ENCODE measurements at regions not wholly inside any gene's neighbourhood (a gene's known extent, or its start where the extent isn't known, plus 50 kb on each side); places are given as distances from the start of the nearest gene placed in this dataset.

- H3K36me3 Mint-ChIP-seq (ENCODE audit: unreplicated experiment) = no peaks in the 10 kb centered on the region
Measured at GRCh38 chr6:144978208-144978607, 693.1 kb downstream of the UTRN start.

GRCh38 chr6:144986271-144986670, 701.1 kb downstream of the UTRN start:
- Mint-ChIP-seq H3K27me3 (ENCODE audit: unreplicated experiment) (peaks cover 5% of the 10 kb centered on the region), H3K4me3 (ENCODE audit: unreplicated experiment) (no peak overlapping the region), H3K9me3 (ENCODE audit: unreplicated experiment) (peaks cover 2% of the 10 kb centered on the region), H3K27ac (ENCODE audit: unreplicated experiment) (no peak overlapping the region), H3K4me1 (ENCODE audit: low read depth, unreplicated experiment) (no peaks in the 10 kb centered on the region), H3K36me3 (ENCODE audit: unreplicated experiment) (no peaks in the 10 kb centered on the region)
- TF ChIP-seq CTCF (IDR thresholded peaks at IDR 0.05; ENCODE audit: partially characterized antibody, unreplicated experiment) = no peak
- no peak for DNase-seq

More at GRCh38 chr6:144978208-144978607, 693.1 kb downstream of the UTRN start:
- H3K27ac Mint-ChIP-seq (ENCODE audit: unreplicated experiment) = no peak overlapping the region
- H3K27me3 Mint-ChIP-seq (ENCODE audit: unreplicated experiment) = peaks cover 2% of the 10 kb centered on the region
- H3K9me3 Mint-ChIP-seq (ENCODE audit: unreplicated experiment) = no peaks in the 10 kb centered on the region
- TF ChIP-seq CTCF (IDR thresholded peaks at IDR 0.05; ENCODE audit: partially characterized antibody, unreplicated experiment) = no peak
- no peak overlapping the region for H3K4me3 Mint-ChIP-seq (ENCODE audit: unreplicated experiment)
- peaks cover 4% of the 10 kb centered on the region for H3K4me1 Mint-ChIP-seq (ENCODE audit: low read depth, unreplicated experiment)
- DNase-seq = no peak

- H3K27me3 Mint-ChIP-seq (ENCODE audit: unreplicated experiment) = peaks cover 5% of the 10 kb centered on the region
- no peaks in the 10 kb centered on the region for H3K4me1 Mint-ChIP-seq (ENCODE audit: low read depth, unreplicated experiment)
- H3K4me3 Mint-ChIP-seq (ENCODE audit: unreplicated experiment) = no peak overlapping the region
- H3K27ac Mint-ChIP-seq (ENCODE audit: unreplicated experiment) = no peak overlapping the region
- H3K9me3 Mint-ChIP-seq (ENCODE audit: unreplicated experiment) = peaks cover 2% of the 10 kb centered on the region
- TF ChIP-seq CTCF (IDR thresholded peaks at IDR 0.05; ENCODE audit: partially characterized antibody, unreplicated experiment) = no peak
- H3K36me3 Mint-ChIP-seq (ENCODE audit: unreplicated experiment) = no peaks in the 10 kb centered on the region
- DNase-seq = no peak
Measured at GRCh38 chr6:144989319-144990107, 704.4 kb downstream of the UTRN start.

GRCh38 chr6:144990784-144991183, 705.6 kb downstream of the UTRN start:
- Mint-ChIP-seq H3K36me3 (ENCODE audit: unreplicated experiment) (no peaks in the 10 kb centered on the region), H3K4me1 (ENCODE audit: low read depth, unreplicated experiment) (no peaks in the 10 kb centered on the region), H3K4me3 (ENCODE audit: unreplicated experiment) (no peak overlapping the region), H3K27ac (ENCODE audit: unreplicated experiment) (no peak overlapping the region), H3K9me3 (ENCODE audit: unreplicated experiment) (no peaks in the 10 kb centered on the region), H3K27me3 (ENCODE audit: unreplicated experiment) (peaks cover 5% of the 10 kb centered on the region)
- no peak for DNase-seq
- no peak for TF ChIP-seq CTCF (IDR thresholded peaks at IDR 0.05; ENCODE audit: partially characterized antibody, unreplicated experiment)

GRCh38 chr6:144993870-144994269, 708.7 kb downstream of the UTRN start:
- no peak overlapping the region for H3K4me3 Mint-ChIP-seq (ENCODE audit: unreplicated experiment)

More at GRCh38 chr6:144993870-144994269, 708.7 kb downstream of the UTRN start:
- Mint-ChIP-seq H3K9me3 (ENCODE audit: unreplicated experiment) (no peaks in the 10 kb centered on the region), H3K27me3 (ENCODE audit: unreplicated experiment) (peaks cover 3% of the 10 kb centered on the region), H3K27ac (ENCODE audit: unreplicated experiment) (no peak overlapping the region), H3K36me3 (ENCODE audit: unreplicated experiment) (no peaks in the 10 kb centered on the region), H3K4me1 (ENCODE audit: low read depth, unreplicated experiment) (no peaks in the 10 kb centered on the region)
- no peak for DNase-seq
- TF ChIP-seq CTCF (IDR thresholded peaks at IDR 0.05; ENCODE audit: partially characterized antibody, unreplicated experiment) = no peak
